ENCODE measurements at regions not wholly inside any gene's neighbourhood (a gene's known extent, or its start where the extent isn't known, plus 50 kb on each side); places are given as distances from the start of the nearest gene placed in this dataset.

DNA sequence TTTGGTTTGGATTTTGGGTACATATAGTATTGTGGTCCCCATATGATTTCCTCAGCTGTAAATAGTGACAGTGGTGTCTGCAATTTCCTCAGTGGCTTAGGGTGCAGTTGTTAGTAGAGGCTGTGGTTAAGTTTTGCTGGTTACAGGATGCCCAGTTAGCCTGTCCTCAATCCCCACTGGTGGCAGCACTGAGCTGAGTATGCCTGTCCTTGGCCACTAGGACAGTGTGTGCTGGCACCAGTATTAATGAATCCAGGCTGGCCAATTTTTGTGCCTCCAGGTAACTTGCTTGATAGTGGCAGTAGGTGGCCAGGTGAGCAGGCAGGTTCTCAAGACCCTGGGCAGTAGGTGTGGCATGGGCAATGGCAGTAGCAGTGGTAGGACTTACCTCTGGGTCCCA is 973.1 kb downstream of the TMEM182 start:
- H3K4me3 ChIP-seq (ENCODE audit: insufficient read depth, low read depth, low read length), result no peak overlapping the region
- DNase-seq, result no peak

GRCh38 chr2:103738108-103738507 is 976.3 kb downstream of the TMEM182 start:
- H3K27me3 ChIP-seq (ENCODE audit: control insufficient read depth, insufficient read depth, low read length), result no peaks in the 10 kb centered on the region
- no peaks in the 10 kb centered on the region for H3K36me3 ChIP-seq (replicated peaks; ENCODE audit: control insufficient read depth, insufficient read depth, low read length)

More for the DNA sequence above, 973.1 kb downstream of the TMEM182 start:
- H3K27me3 ChIP-seq (ENCODE audit: control insufficient read depth, insufficient read depth, low read length), result no peaks in the 10 kb centered on the region
- H3K36me3 ChIP-seq (replicated peaks; ENCODE audit: control insufficient read depth, insufficient read depth, low read length), result no peaks in the 10 kb centered on the region

DNA sequence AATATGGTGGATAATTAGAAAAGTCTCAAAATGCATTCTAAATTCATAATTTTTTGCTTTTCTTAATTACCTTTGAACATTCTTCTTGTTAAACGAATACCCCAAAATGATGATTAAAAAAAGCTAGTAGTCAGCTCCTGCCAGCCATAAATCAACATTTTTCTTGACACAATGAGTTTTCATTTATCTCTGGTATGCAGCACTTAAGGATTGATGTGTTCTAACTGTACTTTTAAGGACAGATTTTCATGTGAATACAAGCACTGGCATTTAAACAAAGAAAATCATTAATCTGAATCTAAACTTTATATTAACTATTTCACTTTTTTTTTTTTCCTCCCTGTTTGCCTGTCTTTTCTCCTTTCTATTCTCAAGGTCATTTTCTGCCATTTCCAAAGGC is 976.8 kb downstream of the TMEM182 start:
- no peak overlapping the region for H3K4me3 ChIP-seq (ENCODE audit: insufficient read depth, low read depth, low read length)
- no peaks in the 10 kb centered on the region for H3K27me3 ChIP-seq (ENCODE audit: control insufficient read depth, insufficient read depth, low read length)
- no peak for DNase-seq
- no peaks in the 10 kb centered on the region for H3K36me3 ChIP-seq (replicated peaks; ENCODE audit: control insufficient read depth, insufficient read depth, low read length)

More at GRCh38 chr2:103738108-103738507, 976.3 kb downstream of the TMEM182 start:
- no peak overlapping the region for H3K4me3 ChIP-seq (ENCODE audit: insufficient read depth, low read depth, low read length)
- DNase-seq, result no peak

GRCh38 chr2:103739186-103739585 is 977.4 kb downstream of the TMEM182 start:
- DNase-seq, result no peak
- Histone ChIP-seq H3K36me3 (replicated peaks; ENCODE audit: control insufficient read depth, insufficient read depth, low read length) (no peaks in the 10 kb centered on the region), H3K4me3 (ENCODE audit: insufficient read depth, low read depth, low read length) (no peak overlapping the region), H3K27me3 (ENCODE audit: control insufficient read depth, insufficient read depth, low read length) (no peaks in the 10 kb centered on the region)

DNA sequence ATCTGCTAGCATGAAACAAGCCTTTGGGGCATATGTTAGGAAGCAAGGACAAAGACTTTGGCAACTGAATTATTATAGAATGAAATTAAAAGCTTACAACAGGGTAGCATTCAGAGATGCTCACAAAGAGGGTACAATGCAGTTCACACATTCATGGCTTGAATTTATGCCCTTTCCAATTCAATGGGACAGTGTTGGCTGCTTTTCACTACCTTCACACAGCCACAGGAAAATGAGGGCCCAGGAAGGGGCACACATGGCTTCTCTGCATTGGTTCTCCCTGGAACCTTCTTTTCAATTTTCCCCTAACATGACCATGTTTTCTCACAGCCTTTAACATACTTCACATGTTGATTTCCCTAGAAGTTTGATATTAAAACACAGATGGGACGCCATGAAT is 978.1 kb downstream of the TMEM182 start:
- no peaks in the 10 kb centered on the region for H3K27me3 ChIP-seq (ENCODE audit: control insufficient read depth, insufficient read depth, low read length)
- DNase-seq, result no peak
- no peak overlapping the region for H3K4me3 ChIP-seq (ENCODE audit: insufficient read depth, low read depth, low read length)
- no peaks in the 10 kb centered on the region for H3K36me3 ChIP-seq (replicated peaks; ENCODE audit: control insufficient read depth, insufficient read depth, low read length)

- no peaks in the 10 kb centered on the region for H3K36me3 ChIP-seq (replicated peaks; ENCODE audit: control insufficient read depth, insufficient read depth, low read length)
- H3K27me3 ChIP-seq (ENCODE audit: control insufficient read depth, insufficient read depth, low read length), result no peaks in the 10 kb centered on the region
- DNase-seq, result no peak
- H3K4me3 ChIP-seq (ENCODE audit: insufficient read depth, low read depth, low read length), result no peak overlapping the region
These were observed 978.8 kb downstream of the TMEM182 start for GRCh38 chr2:103740631-103741030.

DNA sequence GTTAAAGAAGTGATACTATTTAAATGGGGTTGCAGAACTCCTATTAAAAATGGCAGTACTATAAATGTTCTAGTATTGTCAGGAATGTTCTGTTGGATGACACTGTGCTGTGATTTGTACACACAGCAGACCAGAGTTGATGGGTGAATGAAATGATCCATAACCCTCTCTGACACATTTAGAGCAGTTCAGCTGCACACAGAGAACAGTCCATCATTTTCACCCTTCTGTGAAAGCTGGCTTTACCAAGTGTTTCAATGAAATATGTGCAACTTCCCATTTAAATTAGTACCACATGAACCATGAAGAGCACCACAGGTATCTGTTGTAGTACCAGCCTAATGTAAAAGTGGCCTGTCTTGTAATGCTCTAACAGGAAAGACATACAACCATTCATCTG is 981.4 kb downstream of the TMEM182 start:
- Histone ChIP-seq H3K27me3 (ENCODE audit: control insufficient read depth, insufficient read depth, low read length) (no peaks in the 10 kb centered on the region), H3K36me3 (replicated peaks; ENCODE audit: control insufficient read depth, insufficient read depth, low read length) (no peaks in the 10 kb centered on the region), H3K4me3 (ENCODE audit: insufficient read depth, low read depth, low read length) (no peak overlapping the region)
- DNase-seq, result no peak

DNA sequence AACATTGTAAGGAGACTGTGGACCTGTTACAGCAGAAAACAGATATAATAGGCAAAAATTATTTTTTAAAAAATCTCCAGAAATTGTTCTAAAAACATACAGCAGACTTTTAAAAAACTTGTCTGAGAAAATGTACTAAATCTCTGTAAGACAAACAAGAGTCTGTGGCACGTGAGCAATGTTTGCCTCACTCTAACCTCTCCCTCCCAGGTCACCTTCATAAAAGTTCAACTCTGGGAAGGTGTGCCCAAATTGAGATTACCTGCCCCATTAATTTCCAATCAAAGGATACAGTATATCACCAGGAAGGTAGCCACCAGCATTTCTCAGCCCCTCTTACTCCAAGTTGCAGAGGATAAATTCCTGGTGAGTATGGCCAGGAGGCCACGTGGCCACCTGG is 992.7 kb downstream of the TMEM182 start:
- DNase-seq, result no peak
- no peaks in the 10 kb centered on the region for H3K27me3 ChIP-seq (ENCODE audit: control insufficient read depth, insufficient read depth, low read length)
- no peak overlapping the region for H3K4me3 ChIP-seq (ENCODE audit: insufficient read depth, low read depth, low read length)
- H3K36me3 ChIP-seq (replicated peaks; ENCODE audit: control insufficient read depth, insufficient read depth, low read length), result no peaks in the 10 kb centered on the region

DNA sequence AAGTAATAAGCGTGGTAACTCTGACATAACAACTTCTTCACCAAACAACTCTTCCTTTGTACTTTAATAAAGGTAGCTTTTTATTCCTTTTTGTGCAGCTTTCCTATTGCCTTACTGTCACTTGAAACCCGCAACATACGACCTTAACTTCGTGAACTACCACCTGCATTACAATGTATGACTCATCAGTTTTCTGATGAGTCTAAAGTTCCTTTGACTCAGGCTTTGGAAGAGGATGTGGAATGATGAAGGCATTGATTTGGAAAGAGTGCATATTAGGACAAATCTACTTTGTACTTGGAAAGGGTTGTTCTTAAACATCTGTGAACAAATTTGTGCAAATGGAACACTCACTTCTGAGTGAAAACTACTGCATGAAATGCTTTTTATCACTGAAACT is 1012.1 kb downstream of the TMEM182 start:
- Histone ChIP-seq H3K36me3 (replicated peaks; ENCODE audit: control insufficient read depth, insufficient read depth, low read length) (no peaks in the 10 kb centered on the region), H3K27me3 (ENCODE audit: control insufficient read depth, insufficient read depth, low read length) (no peaks in the 10 kb centered on the region), H3K4me3 (ENCODE audit: insufficient read depth, low read depth, low read length) (no peak overlapping the region)
- DNase-seq, result no peak

DNA sequence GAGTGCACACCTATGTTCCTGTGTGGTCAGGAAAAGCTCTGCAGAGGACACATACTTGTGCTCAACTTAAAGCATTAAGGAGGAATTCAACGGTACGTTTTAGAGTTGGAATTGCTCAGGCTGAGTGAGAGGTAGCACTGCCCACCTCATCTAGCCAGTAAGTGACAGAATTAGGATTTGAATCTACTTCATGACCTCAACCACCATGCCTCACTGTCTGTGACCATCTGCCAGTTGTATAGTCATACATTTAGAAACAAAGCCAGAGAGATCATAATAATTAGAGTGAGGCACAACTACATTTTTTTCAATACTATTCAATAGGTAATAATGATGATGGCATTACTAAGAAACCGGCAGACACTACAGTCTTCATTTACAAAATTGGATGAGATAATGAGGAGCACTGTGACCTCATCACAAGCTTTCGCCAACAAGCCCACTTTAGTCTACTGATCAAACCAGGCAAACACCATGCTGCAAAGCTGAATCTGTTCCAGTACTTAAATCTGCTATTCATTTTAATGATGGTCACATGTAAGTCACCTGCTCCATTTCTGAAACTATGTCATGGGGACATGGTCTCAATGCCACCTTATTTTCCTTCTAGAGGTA is 1018.4 kb downstream of the TMEM182 start:
- H3K4me3 ChIP-seq (ENCODE audit: insufficient read depth, low read depth, low read length), result no peak overlapping the region
- H3K27me3 ChIP-seq (ENCODE audit: control insufficient read depth, insufficient read depth, low read length), result no peaks in the 10 kb centered on the region
- no peak for DNase-seq
- no peaks in the 10 kb centered on the region for H3K36me3 ChIP-seq (replicated peaks; ENCODE audit: control insufficient read depth, insufficient read depth, low read length)

GRCh38 chr2:103781313-103781712 is 1019.5 kb downstream of the TMEM182 start:
- H3K36me3 ChIP-seq (replicated peaks; ENCODE audit: control insufficient read depth, insufficient read depth, low read length), result no peaks in the 10 kb centered on the region
- no peaks in the 10 kb centered on the region; the same call in 1 of the 2 replicates for H3K27me3 ChIP-seq (ENCODE audit: control insufficient read depth, insufficient read depth, low read length)
- no peak overlapping the region for H3K4me3 ChIP-seq (ENCODE audit: insufficient read depth, low read depth, low read length)
- no peak for DNase-seq

DNA sequence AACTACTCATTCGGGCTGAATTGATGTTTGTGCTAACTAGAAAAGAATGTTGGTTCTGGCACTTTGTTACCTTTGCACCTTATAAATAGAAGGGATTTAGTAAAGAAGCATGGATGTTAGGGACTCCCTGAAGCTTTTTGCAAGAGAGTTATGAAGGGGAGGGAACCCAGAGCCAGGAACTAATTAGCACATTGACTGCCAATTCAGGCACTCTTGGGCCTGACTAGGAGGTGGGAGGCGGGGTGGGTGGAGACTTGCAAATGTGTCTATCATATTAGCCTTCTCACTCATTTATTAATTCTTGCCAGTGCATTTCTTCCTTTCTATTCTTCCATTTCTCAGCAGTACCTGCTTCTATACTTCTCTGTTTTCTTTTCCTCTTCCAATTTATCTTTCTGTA is 1022.4 kb downstream of the TMEM182 start:
- Histone ChIP-seq H3K36me3 (replicated peaks; ENCODE audit: control insufficient read depth, insufficient read depth, low read length) (no peaks in the 10 kb centered on the region), H3K27me3 (ENCODE audit: control insufficient read depth, insufficient read depth, low read length) (no peaks in the 10 kb centered on the region; the same call in 1 of the 2 replicates), H3K4me3 (ENCODE audit: insufficient read depth, low read depth, low read length) (no peak overlapping the region)
- no peak for DNase-seq

DNA sequence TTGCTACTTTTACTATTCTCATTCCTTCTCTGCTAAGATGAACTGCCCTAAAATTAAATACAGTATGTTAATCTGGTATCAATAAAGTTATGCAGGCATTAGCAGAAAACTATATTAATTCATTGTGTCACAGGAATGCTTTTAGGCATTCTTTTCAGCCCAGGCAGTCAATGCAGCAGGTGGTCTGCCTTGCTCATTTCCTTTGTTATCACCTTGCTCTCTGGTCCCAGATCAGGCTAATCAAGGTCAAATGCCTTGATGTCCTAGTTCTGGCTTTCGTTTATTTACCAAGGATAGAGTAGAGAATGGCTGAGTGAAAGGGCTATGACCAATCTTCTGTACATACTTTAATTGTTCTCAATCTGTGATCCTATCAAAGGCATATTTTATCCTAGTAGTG is 1023.6 kb downstream of the TMEM182 start:
- DNase-seq, result no peak
- no peaks in the 10 kb centered on the region for H3K36me3 ChIP-seq (replicated peaks; ENCODE audit: control insufficient read depth, insufficient read depth, low read length)
- peaks cover 11% of the 10 kb centered on the region for H3K27me3 ChIP-seq (ENCODE audit: control insufficient read depth, insufficient read depth, low read length)
- H3K4me3 ChIP-seq (ENCODE audit: insufficient read depth, low read depth, low read length), result no peak overlapping the region

DNA sequence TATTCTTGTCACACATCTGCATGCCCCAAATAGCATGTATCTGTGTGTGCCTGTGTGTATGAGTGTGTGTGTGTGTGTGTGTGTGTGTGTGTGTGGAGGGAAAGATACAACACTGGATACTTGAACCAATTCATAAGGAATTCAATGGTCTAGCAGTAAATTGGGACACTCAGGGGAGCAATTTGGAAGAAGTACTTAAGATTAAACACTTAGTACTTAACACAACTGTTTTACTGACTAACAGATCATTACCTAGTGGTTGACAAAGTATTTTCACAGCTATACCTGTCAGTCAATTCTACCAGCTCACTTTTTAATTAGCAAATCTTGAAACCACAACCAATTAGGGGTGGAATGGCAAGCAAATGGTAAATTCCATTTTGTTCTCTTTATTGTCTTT is 1024.1 kb downstream of the TMEM182 start:
- H3K4me3 ChIP-seq (ENCODE audit: insufficient read depth, low read depth, low read length), result no peak overlapping the region
- no peak for DNase-seq
- no peaks in the 10 kb centered on the region for H3K36me3 ChIP-seq (replicated peaks; ENCODE audit: control insufficient read depth, insufficient read depth, low read length)

GRCh38 chr2:103788389-103788788 is 1026.6 kb downstream of the TMEM182 start:
- no peaks in the 10 kb centered on the region for H3K36me3 ChIP-seq (replicated peaks; ENCODE audit: control insufficient read depth, insufficient read depth, low read length)
- no peak for DNase-seq

More for the DNA sequence above, 1024.1 kb downstream of the TMEM182 start:
- H3K27me3 ChIP-seq (ENCODE audit: control insufficient read depth, insufficient read depth, low read length), result peaks cover 16% of the 10 kb centered on the region

DNA sequence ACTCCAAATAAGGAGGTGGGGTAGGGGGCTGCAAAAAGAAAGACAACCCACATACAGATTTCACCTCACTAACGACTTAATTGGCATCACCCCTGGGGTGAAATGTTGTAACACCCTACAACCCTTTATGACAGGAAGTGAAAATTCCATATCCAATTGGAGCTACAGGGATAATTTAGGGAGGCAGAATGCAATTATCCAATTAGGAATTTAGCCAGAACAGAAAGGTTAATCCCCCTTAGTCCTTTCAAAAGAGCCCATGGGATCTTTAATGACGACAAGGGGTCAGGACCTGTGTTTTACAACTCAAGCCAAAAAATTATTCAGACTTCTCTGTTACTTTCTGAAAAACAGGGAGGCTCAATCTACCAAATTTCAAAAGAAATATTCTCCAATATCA is 1027.1 kb downstream of the TMEM182 start:
- Histone ChIP-seq H3K4me3 (ENCODE audit: insufficient read depth, low read depth, low read length) (no peak overlapping the region), H3K36me3 (replicated peaks; ENCODE audit: control insufficient read depth, insufficient read depth, low read length) (no peaks in the 10 kb centered on the region), H3K27me3 (ENCODE audit: control insufficient read depth, insufficient read depth, low read length) (peaks cover 39% of the 10 kb centered on the region)
- DNase-seq, result no peak

More at GRCh38 chr2:103788389-103788788, 1026.6 kb downstream of the TMEM182 start:
- no peak overlapping the region for H3K4me3 ChIP-seq (ENCODE audit: insufficient read depth, low read depth, low read length)
- H3K27me3 ChIP-seq (ENCODE audit: control insufficient read depth, insufficient read depth, low read length), result peaks cover 34% of the 10 kb centered on the region
